ENCODE measurements at regions not wholly inside any gene's neighbourhood (a gene's known extent, or its start where the extent isn't known, plus 50 kb on each side); places are given as distances from the start of the nearest gene placed in this dataset.

GRCh38 chr2:19504400-19505198, 146.2 kb upstream of the OSR1 start (continued):
- TF ChIP-seq HMGXB4 (CRISPR knock-in tag; IDR thresholded peaks at IDR 0.05; ENCODE audit: borderline replicate concordance in 1 of 2, low read depth in 1 of 2) = 0 out of 4 replicates have a peak, but pooled peaks of 1 of the 2 experiments have one; percentile 20
- peak; percentile 79 for TF ChIP-seq ZBTB7B (CRISPR knock-in tag; IDR thresholded peaks at IDR 0.05)
- TF ChIP-seq PLSCR1 (CRISPR knock-in tag; IDR thresholded peaks at IDR 0.05; ENCODE audit: borderline replicate concordance) = no peak
- TF ChIP-seq HOXD1 (CRISPR knock-in tag; IDR thresholded peaks at IDR 0.05) = no peak
- peak; percentile 12; the same call in 1 of the 2 replicates for TF ChIP-seq HMGXB3 (CRISPR knock-in tag; IDR thresholded peaks at IDR 0.05; ENCODE audit: borderline replicate concordance)
- no peak for TF ChIP-seq SP1 (IDR thresholded peaks at IDR 0.05)
- no peak for TF ChIP-seq SP1 (CRISPR knock-in tag; IDR thresholded peaks at IDR 0.05)
- TF ChIP-seq POLR2AphosphoS5 (IDR thresholded peaks at IDR 0.05; ENCODE audit: low read depth, low read length) = peak; percentile 73
- TF ChIP-seq NR2F1 (CRISPR knock-in tag; IDR thresholded peaks at IDR 0.05) = peak; percentile 40 to 52; a peak in 2 of 4 replicates
- no peak for TF ChIP-seq TCF12 (IDR thresholded peaks at IDR 0.05)
- TF ChIP-seq TCF12 (CRISPR knock-in tag; IDR thresholded peaks at IDR 0.05) = no peak
- peak; percentile 46; the same call in 1 of the 2 replicates for TF ChIP-seq ZBTB37 (CRISPR knock-in tag; IDR thresholded peaks at IDR 0.05)
- TF ChIP-seq ZNF879 (CRISPR knock-in tag; IDR thresholded peaks at IDR 0.05) = no peak
- peak; percentile 98 for TF ChIP-seq ZBTB26 (CRISPR knock-in tag; IDR thresholded peaks at IDR 0.05; ENCODE audit: borderline replicate concordance)
- peak; percentile 60; the same call in 1 of the 2 replicates for TF ChIP-seq ZNF580 (CRISPR knock-in tag; IDR thresholded peaks at IDR 0.05; ENCODE audit: borderline replicate concordance, low read depth)
- TF ChIP-seq HOXA9 (CRISPR knock-in tag; IDR thresholded peaks at IDR 0.05; ENCODE audit: borderline replicate concordance) = peak; percentile 53; the same call in 1 of the 2 replicates
- TF ChIP-seq DR1 (CRISPR knock-in tag; IDR thresholded peaks at IDR 0.05) = no peak
- TF ChIP-seq ZNF44 (CRISPR knock-in tag; IDR thresholded peaks at IDR 0.05) = no peak
- peak; percentile 3; the same call in 1 of the 2 replicates for TF ChIP-seq NAIF1 (CRISPR knock-in tag; IDR thresholded peaks at IDR 0.05; ENCODE audit: borderline replicate concordance)

Measured in HepG2 (cell line).